ENCODE measurements at regions not wholly inside any gene's neighbourhood (a gene's known extent, or its start where the extent isn't known, plus 50 kb on each side); places are given as distances from the start of the nearest gene placed in this dataset.

GRCh38 chr20:12653642-12654041 lies 355.1 kb upstream of the SPTLC3 start:
- Mint-ChIP-seq H3K36me3 (ENCODE audit: insufficient read depth) (no peaks in the 10 kb centered on the region), H3K9me3 (ENCODE audit: low read depth) (no peaks in the 10 kb centered on the region), H3K27me3 (no peaks in the 10 kb centered on the region), H3K4me1 (ENCODE audit: low read depth) (no peaks in the 10 kb centered on the region), H3K27ac (no peak overlapping the region), H3K4me3 (ENCODE audit: low read depth) (no peak overlapping the region)
- DNase-seq (ENCODE audit: low spot score, unreplicated experiment): no peak
- TF ChIP-seq, protein P1, sequence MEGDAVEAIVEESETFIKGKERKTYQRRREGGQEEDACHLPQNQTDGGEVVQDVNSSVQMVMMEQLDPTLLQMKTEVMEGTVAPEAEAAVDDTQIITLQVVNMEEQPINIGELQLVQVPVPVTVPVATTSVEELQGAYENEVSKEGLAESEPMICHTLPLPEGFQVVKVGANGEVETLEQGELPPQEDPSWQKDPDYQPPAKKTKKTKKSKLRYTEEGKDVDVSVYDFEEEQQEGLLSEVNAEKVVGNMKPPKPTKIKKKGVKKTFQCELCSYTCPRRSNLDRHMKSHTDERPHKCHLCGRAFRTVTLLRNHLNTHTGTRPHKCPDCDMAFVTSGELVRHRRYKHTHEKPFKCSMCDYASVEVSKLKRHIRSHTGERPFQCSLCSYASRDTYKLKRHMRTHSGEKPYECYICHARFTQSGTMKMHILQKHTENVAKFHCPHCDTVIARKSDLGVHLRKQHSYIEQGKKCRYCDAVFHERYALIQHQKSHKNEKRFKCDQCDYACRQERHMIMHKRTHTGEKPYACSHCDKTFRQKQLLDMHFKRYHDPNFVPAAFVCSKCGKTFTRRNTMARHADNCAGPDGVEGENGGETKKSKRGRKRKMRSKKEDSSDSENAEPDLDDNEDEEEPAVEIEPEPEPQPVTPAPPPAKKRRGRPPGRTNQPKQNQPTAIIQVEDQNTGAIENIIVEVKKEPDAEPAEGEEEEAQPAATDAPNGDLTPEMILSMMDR (IDR thresholded peaks at IDR 0.05; ENCODE audit: unreplicated experiment): no peak

DNA sequence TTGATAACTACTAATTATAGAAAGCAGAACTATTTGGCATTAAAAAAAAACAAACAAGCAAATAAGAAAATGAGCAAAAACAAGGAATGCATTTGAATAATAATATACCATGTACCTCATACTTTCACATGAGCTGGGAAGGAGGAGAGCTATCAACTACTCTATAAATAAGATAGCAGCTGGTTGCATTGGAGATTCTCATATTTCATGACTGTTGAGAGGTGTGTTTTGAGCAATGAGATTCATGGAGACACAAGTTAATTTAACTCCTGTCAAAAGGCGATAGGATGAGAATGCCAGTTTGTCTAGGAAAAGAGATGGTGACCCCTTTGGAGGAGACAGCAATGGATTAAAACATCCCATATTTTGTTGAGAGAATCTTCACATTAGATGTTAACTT lies 348.8 kb upstream of the SPTLC3 start:
- no peak overlapping the region for H3K27ac Mint-ChIP-seq
- no peaks in the 10 kb centered on the region for H3K27me3 Mint-ChIP-seq
- H3K4me3 Mint-ChIP-seq (ENCODE audit: low read depth): no peak overlapping the region
- DNase-seq (ENCODE audit: low spot score, unreplicated experiment): no peak
- H3K36me3 Mint-ChIP-seq (ENCODE audit: insufficient read depth): peaks cover 1% of the 10 kb centered on the region
- H3K4me1 Mint-ChIP-seq (ENCODE audit: low read depth): peaks cover 2% of the 10 kb centered on the region
- TF ChIP-seq, protein P1 (IDR thresholded peaks at IDR 0.05; ENCODE audit: unreplicated experiment): no peak
- H3K9me3 Mint-ChIP-seq (ENCODE audit: low read depth): peaks cover 10% of the 10 kb centered on the region

GRCh38 chr20:12660918-12661317 lies 347.9 kb upstream of the SPTLC3 start:
- Mint-ChIP-seq H3K27ac (no peak overlapping the region), H3K4me1 (ENCODE audit: low read depth) (peaks cover 2% of the 10 kb centered on the region)

GRCh38 chr20:12670301-12670700 lies 338.5 kb upstream of the SPTLC3 start:
- Mint-ChIP-seq H3K9me3 (ENCODE audit: low read depth) (no peaks in the 10 kb centered on the region), H3K4me3 (ENCODE audit: low read depth) (no peak overlapping the region), H3K27me3 (no peaks in the 10 kb centered on the region), H3K36me3 (ENCODE audit: insufficient read depth) (no peaks in the 10 kb centered on the region), H3K27ac (no peak overlapping the region), H3K4me1 (ENCODE audit: low read depth) (peaks cover 18% of the 10 kb centered on the region)
- TF ChIP-seq, protein P1 (IDR thresholded peaks at IDR 0.05; ENCODE audit: unreplicated experiment): no peak
- DNase-seq (ENCODE audit: low spot score, unreplicated experiment): no peak

More at GRCh38 chr20:12660918-12661317, 347.9 kb upstream of the SPTLC3 start:
- no peak overlapping the region for H3K4me3 Mint-ChIP-seq (ENCODE audit: low read depth)
- H3K36me3 Mint-ChIP-seq (ENCODE audit: insufficient read depth): peaks cover 1% of the 10 kb centered on the region
- H3K27me3 Mint-ChIP-seq: no peaks in the 10 kb centered on the region
- TF ChIP-seq, protein P1 (IDR thresholded peaks at IDR 0.05; ENCODE audit: unreplicated experiment): peak; percentile 71
- no peak for DNase-seq (ENCODE audit: low spot score, unreplicated experiment)
- peaks cover 10% of the 10 kb centered on the region for H3K9me3 Mint-ChIP-seq (ENCODE audit: low read depth)

GRCh38 chr20:12673352-12673751 lies 335.4 kb upstream of the SPTLC3 start:
- Mint-ChIP-seq H3K4me1 (ENCODE audit: low read depth) (peaks cover 35% of the 10 kb centered on the region), H3K4me3 (ENCODE audit: low read depth) (no peak overlapping the region), H3K27ac (no peak overlapping the region), H3K9me3 (ENCODE audit: low read depth) (no peaks in the 10 kb centered on the region), H3K27me3 (no peaks in the 10 kb centered on the region), H3K36me3 (ENCODE audit: insufficient read depth) (no peaks in the 10 kb centered on the region)
- no peak for DNase-seq (ENCODE audit: low spot score, unreplicated experiment)
- TF ChIP-seq, protein P1 (IDR thresholded peaks at IDR 0.05; ENCODE audit: unreplicated experiment): no peak

All from progenitor cell of endocrine pancreas (in vitro differentiated cells).